Esophagus squamous epithelium (tissue), 4 donors: ENCODE measurements at regions not wholly inside any gene's neighbourhood (a gene's known extent, or its start where the extent isn't known, plus 50 kb on each side); places are given as distances from the start of the nearest gene placed in this dataset.

Source experiments
- CTCF ChIP-seq, 6 experiments: fragments of 450-650 bp in 4 of 6; fragments of 200-600 bp in 2 of 6; sonication (generic) in 2 of 6; IDR thresholded peaks; one replicate each; pipeline ENCODE4 v1.5.1; 2016 to 2019; ENCODE audit warnings: antibody characterized with exemption in 6 of 6, mild to moderate bottlenecking in 4 of 6, moderate library complexity in 4 of 6
- POLR2A ChIP-seq, 4 donors: fragments of 450-650 bp; IDR thresholded peaks; one replicate each; pipeline ENCODE4 v1.6.1; 2017; ENCODE audit warnings: antibody characterized with exemption in 4 of 4, mild to moderate bottlenecking in 4 of 4, moderate library complexity in 3 of 4

GRCh38 chr14:66009089-66009488 is 477.1 kb upstream of the CCDC196 start:
- TF ChIP-seq CTCF (IDR thresholded peaks at IDR 0.05) (no peak), POLR2A (IDR thresholded peaks at IDR 0.05) (no peak)
